Renal pelvis (tissue), 1 donor: ENCODE measurements at regions not wholly inside any gene's neighbourhood (a gene's known extent, or its start where the extent isn't known, plus 50 kb on each side); places are given as distances from the start of the nearest gene placed in this dataset.
"Not testable (repeated sequence)": the region's sequence is repeated elsewhere in the genome, so short reads cannot be mapped to it uniquely, and the experiment has no call there.

Experiments used
- DNase-seq: peaks from one replicate; pipeline ENCODE4 v3.0.0-alpha.2; 2013

DNA sequence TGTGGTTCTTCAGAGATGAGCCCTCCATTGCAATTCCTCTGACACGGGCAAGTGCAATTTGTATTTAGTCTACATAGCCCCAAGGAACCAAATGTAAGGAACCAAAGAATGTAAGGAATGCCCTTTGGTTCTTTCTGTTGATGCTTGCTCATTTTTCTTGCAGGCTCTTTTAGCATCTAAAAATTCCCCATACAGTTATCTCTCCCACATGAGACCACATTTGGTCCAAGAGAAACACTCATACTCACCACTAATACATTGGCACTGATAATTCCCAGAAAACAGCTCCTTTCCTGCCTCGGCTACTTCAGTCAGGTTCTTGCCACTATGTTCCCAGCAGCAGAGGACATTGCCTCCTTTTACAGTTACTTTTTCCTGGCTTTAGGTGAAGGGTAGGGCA lies 332.6 kb downstream of the AEBP2 start:
- DNase-seq: no peak

DNA sequence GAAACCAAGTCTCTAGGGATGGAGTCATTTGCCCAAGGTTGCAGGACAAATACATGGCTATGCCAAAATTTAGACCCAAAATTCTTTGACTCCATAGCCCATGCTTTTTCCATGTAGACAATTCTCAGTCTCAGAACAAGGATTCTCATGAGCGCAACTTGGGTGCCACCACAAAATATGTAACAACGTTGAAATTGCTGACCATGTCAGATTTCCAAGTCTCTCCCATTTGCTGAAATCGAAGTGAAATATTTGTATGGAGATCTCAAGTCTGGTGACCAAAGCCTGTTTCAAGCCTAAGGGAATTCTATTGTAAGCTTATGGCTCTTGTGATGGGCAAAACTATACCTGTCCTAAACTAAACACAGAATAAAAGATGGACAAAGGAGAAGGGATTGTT lies 333.5 kb downstream of the AEBP2 start:
- DNase-seq: no peak

DNA sequence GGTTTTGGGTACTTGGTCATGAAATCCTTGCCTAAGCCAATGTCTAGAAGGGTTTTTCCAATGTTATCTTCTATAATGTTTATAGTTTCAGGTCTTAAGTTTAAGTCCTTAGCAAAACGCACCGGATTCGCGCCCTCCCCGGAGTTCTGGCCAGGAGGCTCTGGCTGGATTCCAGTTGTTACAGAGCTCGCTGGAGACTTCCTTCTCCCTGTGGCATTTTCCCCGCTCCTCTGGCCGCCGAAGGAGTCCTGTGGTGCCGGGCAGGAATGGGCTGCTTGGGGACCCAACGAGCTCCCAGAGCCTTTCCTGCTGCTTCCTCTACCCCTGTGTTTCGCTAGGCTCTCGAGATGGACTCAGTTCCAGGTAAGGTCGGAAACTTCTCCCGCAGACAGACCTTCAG lies 335.9 kb downstream of the AEBP2 start:
- no peak for DNase-seq

DNA sequence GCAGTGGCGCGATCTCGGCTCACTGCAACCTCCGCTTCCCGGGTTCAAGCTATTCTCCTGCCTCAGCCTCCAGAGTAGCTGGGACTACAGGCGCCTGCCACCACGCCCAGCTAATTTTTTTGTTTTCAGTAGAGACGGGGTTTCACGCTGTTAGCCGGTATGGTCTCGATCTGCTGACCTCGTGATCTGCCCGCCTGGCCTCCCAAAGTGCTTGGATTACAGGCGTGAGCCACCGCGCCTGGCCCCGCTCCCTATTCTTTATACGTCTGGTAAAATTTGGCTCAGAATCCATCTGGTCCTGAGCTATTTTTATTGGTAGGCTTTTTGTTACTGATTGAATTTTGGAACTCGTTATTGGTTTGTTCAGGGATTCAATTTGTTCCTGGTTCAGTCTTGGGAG lies 336.7 kb downstream of the AEBP2 start:
- DNase-seq: not testable (repeated sequence)

DNA sequence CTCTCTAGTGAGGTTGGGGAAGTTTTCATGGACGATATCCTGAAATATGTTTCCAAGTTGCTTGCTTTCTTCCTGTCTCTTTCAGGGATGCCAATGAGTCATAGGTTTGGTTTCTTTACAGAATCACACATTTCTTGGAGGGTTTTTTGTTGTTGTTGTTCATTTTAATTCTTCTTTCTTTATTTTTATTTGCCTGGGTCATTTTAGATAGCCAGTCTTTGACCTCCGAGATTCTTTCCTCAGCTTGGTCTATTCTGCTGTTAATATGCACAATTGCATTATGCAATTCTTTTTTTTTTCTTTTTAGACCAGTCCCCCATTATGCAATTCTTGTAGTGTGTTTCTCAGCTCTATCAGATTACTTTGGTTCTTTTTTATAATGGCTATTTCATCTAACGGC lies 338.9 kb downstream of the AEBP2 start:
- no peak for DNase-seq

DNA sequence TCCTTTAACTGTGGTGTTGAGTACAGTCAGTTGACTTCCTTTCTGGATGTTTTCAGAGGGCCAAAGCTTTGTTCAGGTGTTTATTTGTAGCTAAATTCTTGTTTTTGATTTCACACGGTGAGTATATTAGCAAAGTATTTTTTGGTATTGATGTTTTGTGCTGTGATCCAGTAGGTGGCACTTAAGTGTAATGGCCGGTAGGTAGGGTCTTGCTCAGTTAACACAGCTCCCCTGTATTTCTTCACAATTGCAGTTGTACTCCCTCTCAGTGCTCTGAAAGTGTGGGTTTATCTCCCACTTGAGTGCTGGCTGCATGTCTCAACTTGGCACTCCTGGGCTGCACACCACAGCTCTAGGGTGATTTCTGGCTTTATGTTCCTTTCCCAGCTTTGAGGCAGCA lies 339.5 kb downstream of the AEBP2 start:
- DNase-seq: no peak

DNA sequence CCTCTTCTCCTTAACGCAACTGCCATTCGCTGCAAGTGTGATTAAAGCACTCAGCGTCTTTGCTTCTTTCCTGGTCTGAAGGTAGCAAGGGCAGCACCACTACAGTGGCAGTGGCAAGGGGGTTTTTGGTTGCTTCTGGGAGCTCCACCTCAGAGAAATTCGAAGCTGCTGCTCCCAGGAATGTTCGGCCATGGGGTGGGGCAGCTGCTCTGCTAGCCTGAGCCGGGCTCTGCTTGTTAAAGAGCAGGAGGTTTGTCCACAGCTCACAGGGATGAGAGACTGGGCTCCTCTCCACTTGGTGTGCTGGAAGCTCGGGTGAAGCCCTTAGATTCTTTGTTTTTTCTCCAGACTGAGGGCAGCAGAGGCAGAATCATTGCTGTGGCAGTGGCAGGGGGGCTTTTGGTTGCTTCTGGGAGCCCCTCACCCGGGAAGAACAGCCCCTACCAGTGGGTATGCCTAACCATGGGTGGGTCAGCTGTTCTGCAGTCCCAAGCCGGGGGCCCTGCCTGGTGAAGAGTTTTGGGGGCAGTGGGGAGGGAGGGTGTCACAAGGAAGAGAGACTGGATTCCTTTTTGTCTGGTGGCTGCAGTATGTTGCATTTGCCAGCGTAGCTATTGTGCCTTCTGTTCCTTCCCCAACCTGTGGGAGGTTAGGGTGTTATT lies 340.2 kb downstream of the AEBP2 start:
- peak; percentile 37 for DNase-seq

DNA sequence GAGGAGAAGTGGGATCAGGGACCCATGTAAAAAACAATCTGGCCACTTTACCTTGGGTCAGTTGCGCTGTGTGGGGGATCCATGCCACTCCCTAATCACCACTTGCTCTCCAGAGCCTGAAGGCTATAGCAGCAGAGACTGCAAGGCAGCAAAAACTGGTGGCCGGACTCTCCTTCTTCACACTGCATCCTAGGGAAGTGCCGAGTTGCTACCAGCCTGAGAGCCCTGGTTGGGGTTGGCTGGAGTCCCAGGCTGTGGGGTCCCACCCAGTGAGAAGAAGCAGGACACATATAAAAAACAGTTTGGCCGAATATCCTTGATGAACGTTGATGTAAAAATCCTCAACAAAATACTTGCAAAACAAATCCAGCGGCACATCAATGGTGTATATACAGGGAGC lies 341.2 kb downstream of the AEBP2 start:
- DNase-seq: no peak

DNA sequence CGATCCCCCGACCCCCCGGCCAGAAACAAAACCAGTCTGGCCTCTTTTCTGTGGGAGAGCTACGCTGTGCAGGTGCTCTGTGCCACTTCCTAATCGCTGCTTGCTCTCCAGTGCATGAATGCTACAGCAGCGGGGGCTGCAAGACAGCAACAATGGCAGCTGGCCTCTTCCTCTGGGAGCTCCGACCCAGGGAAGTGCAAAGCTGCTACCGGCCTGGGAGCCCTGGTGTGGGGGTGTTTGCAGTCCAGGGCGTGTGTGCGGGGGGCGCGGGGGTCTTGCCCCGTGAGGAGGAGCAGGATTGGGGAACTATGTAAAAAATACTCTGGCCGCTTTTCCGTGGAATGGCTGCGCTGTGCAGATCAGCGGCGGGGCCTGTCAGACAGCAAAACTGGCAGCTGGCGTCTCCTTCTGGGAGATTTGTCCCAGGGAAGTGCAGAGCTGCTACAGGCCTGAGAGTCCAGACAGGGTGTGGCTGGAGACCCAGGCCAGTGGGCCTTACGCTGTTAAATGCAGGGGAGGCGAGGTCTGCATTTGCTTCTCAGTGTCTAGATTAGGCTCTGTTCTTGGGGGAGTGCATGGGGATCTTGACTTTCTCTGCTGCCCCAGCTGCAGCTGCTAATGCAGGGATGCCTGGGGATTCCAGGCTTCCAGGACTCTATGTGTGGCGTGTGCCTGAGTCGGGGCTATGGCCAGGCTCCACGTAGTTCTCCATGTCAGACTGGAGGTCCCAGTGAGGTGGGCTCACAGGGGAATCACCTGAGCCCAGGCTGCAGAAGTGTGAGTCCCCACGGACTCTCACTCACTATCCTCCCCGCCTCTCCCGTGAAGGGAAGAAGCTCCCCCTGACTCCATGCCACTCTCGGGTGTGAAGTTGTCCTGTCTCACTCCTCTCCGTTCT lies 344.5 kb downstream of the AEBP2 start:
- DNase-seq: no peak

DNA sequence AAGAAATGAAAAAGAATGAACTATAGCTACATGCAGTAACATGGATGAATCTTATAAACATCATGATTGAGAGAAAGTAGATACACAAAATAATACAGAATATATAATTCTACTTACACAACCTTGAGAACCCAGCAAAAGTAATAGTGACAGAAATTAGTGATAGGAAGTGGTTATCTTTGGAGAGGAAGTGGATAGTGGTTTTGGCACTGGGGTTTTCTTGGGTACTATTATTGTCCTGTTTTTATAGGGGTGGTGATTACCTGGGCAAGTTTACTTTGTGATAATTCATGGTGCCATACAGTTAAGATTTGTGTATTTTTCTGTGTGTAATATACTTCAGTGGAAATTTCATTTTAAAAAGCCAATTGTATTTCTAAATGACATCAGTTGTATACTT lies 352.7 kb downstream of the AEBP2 start:
- no peak for DNase-seq

DNA sequence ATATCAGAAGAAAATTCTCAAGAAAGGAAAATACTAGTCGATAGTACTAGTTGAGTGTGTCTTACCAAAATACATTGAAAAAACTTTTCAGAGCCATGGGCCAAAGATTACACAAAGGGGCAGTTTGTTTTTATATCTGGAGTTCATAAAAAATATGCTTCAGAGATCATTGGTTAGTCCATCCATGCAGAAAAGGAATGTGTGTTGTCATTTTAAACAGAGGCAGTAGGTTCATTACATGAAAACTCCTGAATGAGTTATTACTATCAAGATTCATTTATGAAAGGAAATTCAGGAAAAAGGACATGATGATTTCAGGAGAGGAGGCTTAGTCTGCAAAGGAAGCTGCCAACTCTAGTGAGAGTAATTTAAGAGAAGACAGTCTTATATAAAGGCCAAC lies 354.8 kb downstream of the AEBP2 start:
- DNase-seq: no peak

DNA sequence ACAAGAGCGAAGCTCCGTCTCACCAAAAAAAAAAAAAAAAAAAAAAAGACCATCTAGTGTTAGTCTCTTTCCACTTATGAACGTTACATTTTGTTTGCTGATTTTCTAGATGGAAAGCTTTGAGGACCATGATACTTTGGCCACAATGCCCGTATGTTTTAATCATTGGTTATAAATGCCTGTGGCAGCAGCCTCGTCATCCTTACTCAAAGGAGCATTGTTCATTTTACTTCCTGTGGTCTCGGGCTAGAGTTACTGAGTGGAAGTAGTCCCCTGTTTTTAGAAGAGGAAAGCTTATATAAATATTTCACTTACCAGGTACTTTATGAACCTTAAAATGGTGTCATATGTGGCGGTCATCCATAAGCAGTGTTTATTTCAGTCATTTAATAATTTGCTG lies 359.9 kb downstream of the AEBP2 start:
- DNase-seq: no peak

DNA sequence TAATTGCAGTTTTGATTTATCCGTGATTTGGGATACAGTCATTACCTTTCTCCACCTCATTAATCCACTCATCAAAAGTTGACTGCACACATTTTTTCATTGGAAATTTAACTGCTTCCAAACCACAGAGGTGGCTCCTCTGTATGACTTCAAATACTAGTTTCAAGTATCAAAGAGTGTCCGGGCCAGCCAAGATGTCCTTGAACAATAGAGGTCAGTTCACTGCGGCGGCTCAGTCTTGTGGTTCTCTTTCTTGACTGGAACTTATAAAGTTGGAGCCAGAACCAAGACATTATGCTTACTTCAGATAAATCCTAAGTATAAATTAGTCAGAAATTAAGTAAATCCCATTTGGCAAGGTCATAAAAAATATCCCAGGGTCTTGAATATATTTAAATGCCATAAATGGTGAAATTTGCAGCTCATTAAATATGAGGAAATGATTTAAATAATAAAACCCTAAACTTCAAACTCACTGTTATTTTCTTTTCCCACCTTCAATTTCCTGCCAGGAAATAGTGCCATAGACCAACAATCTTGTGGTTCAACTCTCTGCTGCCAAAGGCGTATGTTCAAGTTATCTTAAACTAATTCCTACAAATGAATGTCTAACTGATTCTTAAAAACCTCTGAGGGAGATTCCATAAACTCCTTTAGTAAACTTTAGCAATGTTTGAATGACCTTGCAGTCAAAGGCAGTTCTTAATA lies 360.8 kb downstream of the AEBP2 start:
- DNase-seq: no peak

DNA sequence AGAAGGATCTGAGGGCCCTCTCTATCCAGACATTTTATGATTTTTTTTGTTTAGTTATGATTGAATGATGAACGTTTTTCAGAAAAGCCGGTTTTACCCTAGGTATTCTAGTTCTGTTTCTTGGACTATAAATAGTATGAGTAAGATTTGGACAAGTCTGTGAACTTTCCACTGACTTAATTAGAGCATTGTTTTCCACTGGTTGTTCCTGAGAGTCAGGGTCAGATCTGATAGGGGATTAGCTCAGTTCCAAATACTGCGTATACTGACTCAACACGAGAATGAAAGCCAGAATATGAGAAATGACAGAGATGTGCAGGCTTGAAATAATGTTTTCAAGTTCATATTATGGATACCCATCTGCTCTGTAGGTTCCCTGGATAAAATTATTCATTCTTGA lies 361.6 kb downstream of the AEBP2 start:
- no peak for DNase-seq

DNA sequence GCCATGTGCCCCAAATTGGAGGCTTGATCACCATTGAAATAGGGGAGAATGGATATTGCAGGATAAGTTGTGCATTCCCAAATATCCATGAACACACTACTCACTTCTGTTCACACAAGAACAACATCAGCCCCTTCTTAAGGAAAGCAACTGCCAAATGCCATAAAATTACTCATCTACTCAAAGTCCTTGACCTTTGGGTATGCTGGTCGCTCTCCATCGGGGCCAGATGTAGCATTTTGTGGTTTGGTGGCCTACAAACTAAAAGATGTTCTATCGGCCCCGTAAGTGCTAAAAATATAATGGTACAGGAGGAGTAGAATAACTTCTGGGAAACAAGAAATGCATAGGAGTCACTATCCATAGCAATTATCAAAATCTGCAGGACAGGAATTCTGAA lies 362.6 kb downstream of the AEBP2 start:
- DNase-seq: no peak

DNA sequence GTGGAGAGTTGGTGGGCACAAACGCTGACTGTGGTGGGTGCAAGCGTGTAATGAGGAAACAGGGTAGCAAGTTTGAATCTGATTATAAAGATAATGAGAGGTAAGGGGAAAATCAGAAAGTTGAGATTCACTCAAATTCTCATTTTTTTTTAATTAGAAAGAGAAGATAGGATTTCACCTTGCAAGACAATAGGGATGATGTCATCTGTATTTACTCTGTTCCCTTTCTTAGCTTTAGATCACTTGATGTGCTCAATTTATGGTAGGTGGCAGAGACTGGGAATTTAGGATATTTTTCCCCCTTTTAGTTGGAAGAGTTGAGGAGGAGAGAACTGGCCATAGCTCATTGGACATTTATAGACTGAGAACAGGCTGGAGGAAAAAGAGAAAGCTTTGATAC lies 363.6 kb downstream of the AEBP2 start:
- no peak for DNase-seq

DNA sequence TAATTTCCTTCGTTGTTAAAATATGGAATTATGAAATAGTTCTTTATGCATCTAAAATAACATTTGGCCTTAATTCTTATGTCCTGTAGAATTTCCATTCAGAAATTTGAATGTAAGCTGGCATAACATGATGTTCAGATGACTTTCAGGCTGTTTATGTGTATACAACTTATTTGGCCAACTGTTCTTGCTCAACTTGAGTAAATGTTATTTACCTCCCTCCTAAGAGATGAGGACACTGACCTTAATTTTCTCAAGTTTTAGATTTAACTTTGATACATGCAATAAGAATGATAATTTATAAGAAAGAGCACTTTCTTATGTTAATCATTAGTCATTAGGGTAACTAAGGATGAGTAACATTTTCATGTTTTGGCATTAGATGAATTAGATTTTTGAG lies 365.4 kb downstream of the AEBP2 start:
- no peak for DNase-seq

DNA sequence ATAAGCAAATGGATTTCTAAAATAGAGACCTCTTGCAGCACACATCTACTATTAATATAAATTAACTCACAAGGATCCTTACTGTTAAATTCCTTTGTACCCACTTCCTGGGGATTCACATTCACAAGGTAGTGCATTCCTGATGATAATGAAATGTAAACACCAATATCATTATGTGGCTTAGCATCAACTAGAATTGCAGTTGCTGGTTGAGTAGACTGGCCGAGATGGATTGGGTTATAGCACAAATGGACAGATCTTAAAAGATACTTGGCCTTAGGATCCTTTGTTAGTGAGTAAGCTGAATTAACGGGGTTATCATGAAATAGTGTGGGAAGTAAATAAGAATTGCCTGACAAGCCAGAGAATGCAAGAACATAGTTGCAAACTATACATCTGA lies 369.1 kb downstream of the AEBP2 start:
- DNase-seq: no peak

DNA sequence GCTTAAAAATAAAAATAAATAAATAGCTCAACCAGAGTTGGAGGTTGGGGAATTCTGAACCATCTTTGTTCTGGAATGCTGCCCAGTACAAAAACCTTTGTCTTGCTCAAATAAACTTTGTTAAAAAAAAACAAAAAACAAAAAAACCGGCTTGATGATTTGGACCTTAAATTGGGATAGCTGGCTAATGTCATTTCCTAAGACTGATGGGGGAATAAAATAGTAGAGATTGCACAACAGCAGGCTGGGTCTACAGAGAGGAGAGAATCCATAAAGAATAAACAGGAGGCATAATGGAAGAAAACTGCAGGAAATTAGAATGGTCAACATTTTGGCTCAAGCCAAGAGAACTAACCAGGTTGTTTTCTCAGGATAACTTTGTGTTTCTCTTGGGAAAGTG lies 370.9 kb downstream of the AEBP2 start:
- DNase-seq: no peak

DNA sequence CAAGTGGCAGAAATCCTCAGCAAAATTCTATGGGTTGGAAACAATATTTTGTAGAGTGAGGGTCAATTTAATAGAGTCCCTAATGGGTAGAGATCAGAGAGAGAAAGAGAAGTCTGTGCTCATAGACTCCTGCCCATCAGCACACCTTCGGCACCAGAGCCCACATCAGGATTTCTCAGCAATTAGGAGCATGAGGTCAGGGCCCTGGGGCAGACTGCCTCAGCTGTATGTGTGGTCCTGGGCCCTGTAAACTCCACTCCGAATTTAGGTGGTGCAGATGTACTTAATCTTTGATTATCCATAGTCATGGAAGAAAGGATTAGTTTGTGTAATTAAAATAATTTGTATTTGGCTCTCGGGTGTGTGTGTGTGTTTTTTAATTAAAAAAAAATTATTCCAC lies 372.6 kb downstream of the AEBP2 start:
- no peak for DNase-seq

DNA sequence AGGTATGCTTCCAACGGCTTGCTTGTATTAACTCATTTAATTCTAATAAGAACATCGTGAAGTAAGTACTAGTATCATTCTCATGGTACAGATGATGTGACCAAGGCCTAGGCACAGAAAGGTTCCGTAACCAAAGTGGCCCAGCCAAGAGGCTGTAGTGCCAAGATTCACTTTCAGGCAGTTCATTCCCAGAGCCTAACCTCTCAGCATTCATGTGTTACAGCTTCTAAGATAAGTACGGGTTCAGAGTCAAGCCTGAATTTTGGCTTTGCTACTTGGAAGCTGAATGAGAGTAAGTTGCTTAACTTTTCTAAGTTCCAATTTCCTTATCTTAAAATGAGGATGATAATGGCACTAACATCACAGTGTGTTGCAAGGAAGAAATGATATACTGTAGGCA lies 379.9 kb downstream of the AEBP2 start:
- no peak for DNase-seq

DNA sequence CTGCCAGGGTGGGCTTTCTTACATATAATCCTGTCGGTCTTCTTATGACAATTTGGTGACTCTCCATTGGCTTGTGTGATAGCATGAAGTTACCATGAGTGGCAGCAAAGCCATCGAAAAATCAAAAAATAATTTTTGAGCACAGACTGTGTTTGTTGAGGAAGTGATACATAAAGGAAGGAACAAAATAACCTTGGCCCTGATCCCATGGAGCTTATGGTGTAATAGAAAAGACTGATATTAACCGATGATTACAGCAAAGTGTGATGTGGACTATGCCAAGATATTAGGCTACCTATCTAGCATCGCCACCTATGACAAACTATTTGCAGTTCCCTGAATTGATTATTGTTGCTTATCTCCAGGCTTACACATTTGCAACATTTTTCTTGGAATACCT lies 383.2 kb downstream of the AEBP2 start:
- DNase-seq: no peak

DNA sequence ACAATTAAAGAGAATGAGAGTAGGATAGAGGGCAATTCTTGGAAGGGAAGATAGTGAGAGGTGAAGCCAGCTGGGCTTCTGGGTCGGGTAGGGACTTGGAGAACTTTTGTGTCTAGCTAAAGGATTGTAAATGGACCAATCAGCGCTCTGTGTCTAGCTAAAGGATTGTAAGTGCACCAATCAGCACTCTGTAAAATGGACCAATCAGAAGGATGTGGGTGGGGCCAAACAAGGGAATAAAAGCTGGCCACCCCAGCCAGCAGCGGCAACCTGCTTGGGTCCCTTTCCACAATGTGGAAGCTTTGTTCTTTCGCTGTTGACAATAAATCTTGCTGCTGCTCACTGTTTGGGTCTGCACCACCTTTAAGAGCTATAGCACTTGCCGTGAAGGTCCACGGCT lies 384.0 kb downstream of the AEBP2 start:
- not testable (repeated sequence) for DNase-seq
